ENCODE measurements at regions not wholly inside any gene's neighbourhood (a gene's known extent, or its start where the extent isn't known, plus 50 kb on each side); places are given as distances from the start of the nearest gene placed in this dataset.
"Not testable (repeated sequence)": the region's sequence is repeated elsewhere in the genome, so short reads cannot be mapped to it uniquely, and the experiment has no call there.

DNA sequence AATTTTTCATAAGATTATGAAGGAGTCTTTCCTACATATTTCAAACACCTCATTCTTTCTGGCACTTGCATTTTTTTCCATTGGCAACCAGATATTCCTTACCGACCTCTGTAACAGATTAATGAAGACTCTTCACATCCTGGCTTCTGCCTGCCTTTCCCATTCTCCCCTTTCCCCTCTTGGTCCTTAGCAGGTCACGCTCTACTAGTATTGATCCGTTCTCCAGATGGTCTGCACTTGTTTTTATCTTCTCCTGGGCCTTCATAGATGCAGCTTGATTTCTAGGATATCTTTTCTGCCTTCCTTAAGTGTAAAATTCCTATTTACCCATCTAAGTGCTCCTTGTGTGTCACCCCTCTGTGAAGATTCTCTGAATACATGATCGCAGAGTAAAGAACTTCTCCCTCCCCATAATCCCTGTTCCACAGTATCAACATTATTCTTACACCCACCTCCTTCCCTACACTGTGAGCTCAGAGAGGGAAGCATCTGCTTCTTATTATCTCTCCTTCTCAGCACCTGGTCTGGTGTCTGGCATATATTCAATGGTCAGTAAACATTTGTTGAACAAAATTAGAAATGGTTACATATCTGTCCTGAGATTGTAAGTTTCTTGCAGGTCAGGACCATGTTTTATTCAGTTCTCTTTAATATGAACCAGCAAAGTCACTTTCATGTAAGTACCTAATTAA is 654.2 kb downstream of the REEP3 start:
- DNase-seq (no peak), ATAC-seq (no peak)
- Mint-ChIP-seq H3K9me3 (no peaks in the 10 kb centered on the region), H3K4me1 (ENCODE audit: low read depth) (no peaks in the 10 kb centered on the region), H3K36me3 (ENCODE audit: insufficient read depth) (no peaks in the 10 kb centered on the region), H3K4me3 (no peak overlapping the region), H3K27me3 (ENCODE audit: low read depth) (no peaks in the 10 kb centered on the region)

DNA sequence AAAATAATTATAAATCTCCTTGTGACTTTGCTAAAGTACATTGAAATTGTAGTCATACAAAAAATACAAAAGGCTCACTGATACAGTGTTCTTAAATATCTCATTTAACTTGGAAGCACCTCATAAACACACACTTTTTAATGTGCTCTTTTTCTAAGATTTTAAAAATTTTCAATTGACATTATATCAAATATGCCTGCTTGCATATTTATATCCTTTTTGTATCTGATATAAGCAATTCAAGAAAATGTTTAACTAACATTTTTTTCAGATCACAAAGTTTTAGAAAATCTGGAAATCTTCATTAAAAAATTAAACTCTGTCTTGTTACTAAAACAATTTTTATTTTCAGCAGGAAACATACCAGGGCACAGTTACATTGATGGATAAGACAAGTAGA is 661.5 kb downstream of the REEP3 start:
- no peaks in the 10 kb centered on the region for H3K27me3 Mint-ChIP-seq (ENCODE audit: low read depth)
- no peak overlapping the region for H3K4me3 Mint-ChIP-seq
- H3K4me1 Mint-ChIP-seq (ENCODE audit: low read depth): no peaks in the 10 kb centered on the region
- DNase-seq: no peak
- ATAC-seq: no peak
- H3K9me3 Mint-ChIP-seq: no peaks in the 10 kb centered on the region
- H3K36me3 Mint-ChIP-seq (ENCODE audit: insufficient read depth): no peaks in the 10 kb centered on the region

DNA sequence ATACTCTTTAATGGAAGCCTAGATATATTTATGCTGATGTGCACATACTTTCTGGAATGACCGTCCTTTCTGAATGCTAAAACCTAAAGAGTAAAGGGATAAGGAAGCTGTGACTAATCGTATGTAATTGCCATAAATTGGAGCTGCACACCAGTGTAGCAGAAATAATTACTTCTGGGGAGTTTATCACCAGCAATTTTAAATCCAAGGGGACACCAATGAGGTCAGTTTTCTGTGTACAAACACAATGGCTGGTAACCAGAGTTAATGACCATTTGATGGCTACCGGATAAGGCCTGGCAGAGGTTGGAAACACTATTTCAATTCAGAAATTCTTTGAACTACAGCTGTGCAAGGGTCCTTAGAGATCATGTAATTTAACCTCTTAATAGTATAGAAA is 670.1 kb downstream of the REEP3 start:
- ATAC-seq (no peak), DNase-seq (no peak)
- no peaks in the 10 kb centered on the region for H3K27me3 Mint-ChIP-seq (ENCODE audit: low read depth)
- H3K36me3 Mint-ChIP-seq (ENCODE audit: insufficient read depth): no peaks in the 10 kb centered on the region
- H3K4me1 Mint-ChIP-seq (ENCODE audit: low read depth): no peaks in the 10 kb centered on the region
- H3K4me3 Mint-ChIP-seq: no peak overlapping the region
- H3K9me3 Mint-ChIP-seq: no peaks in the 10 kb centered on the region

DNA sequence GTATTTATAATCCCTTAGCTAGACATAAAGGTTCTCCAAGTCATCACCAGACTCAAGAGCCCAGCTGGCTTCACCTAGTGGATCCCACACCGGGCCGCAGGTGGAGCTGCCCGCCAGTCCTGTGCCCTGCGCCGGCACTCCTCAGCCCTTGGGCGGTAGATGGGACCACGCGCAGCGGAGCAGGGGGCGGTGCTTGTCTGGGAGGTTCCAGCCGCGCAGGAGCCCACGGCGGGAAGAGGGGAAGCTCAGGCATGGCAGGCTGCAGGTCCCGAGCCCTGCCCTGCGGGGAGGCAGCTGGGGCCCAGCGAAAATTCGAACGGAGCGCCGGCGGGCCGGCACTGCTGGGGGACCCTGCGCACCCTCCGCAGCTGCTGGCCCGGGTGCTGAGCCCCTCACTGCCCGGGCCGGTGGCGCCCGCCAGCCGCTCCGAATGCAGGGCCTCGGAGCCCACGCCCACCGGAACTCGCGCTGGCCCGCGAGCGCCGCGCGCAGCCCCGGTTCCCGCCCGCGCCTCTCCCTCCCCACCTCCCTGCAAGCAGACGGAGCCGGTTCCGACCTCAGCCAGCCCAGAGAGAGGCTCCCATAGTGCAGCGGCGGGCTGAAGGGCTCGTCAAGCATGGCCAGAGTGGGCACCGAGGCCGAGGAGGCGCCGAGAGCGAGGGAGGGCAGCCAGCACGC is 675.6 kb downstream of the REEP3 start:
- DNase-seq: no peak

DNA sequence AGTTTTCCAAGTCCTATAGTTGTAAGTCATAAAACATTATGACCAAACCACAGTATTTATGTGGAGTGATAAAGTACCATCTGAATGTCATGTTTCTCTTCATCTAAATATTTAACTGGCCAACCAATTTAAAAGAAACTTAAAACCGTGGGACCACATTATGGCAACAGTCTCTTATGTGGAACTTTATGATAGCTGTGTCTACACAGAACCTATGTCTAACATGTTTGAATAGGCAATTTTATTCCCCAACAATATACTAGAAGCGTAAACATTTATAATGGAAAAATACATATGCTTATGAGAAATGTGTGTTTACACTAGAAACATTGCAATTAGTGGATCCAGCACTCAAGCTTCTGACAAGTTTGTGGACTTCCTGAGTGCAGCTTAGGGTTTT is 680.7 kb downstream of the REEP3 start:
- Mint-ChIP-seq H3K4me1 (ENCODE audit: low read depth) (no peaks in the 10 kb centered on the region), H3K4me3 (no peak overlapping the region), H3K27me3 (ENCODE audit: low read depth) (no peaks in the 10 kb centered on the region), H3K9me3 (peaks cover 10% of the 10 kb centered on the region), H3K36me3 (ENCODE audit: insufficient read depth) (no peaks in the 10 kb centered on the region)
- ATAC-seq (no peak), DNase-seq (no peak)

More for the DNA sequence above, 675.6 kb downstream of the REEP3 start:
- H3K27me3 Mint-ChIP-seq (ENCODE audit: low read depth): no peaks in the 10 kb centered on the region
- ATAC-seq: no peak
- no peak overlapping the region for H3K4me3 Mint-ChIP-seq
- no peaks in the 10 kb centered on the region for H3K9me3 Mint-ChIP-seq
- H3K36me3 Mint-ChIP-seq (ENCODE audit: insufficient read depth): no peaks in the 10 kb centered on the region
- no peaks in the 10 kb centered on the region for H3K4me1 Mint-ChIP-seq (ENCODE audit: low read depth)

DNA sequence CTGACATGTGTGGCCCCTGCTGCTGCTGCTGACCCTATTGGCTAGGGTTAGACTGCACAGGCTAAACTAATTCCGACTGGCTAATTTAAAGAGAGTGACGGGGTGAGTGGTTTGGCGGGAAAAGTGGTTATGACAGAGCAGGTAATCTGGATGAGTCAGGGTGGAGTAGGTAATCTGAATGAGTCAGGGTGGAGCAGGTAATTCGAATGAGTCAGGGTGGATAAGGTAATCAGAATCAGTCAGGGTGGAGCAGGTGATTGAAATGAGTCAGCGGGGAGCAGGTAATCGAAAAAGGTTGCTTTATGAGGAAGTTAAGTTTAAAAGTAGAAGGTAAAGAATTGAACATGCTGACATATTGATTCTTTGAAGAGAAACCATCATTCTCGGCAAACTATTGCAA is 683.3 kb downstream of the REEP3 start:
- H3K4me1 Mint-ChIP-seq (ENCODE audit: low read depth): not testable (repeated sequence)

DNA sequence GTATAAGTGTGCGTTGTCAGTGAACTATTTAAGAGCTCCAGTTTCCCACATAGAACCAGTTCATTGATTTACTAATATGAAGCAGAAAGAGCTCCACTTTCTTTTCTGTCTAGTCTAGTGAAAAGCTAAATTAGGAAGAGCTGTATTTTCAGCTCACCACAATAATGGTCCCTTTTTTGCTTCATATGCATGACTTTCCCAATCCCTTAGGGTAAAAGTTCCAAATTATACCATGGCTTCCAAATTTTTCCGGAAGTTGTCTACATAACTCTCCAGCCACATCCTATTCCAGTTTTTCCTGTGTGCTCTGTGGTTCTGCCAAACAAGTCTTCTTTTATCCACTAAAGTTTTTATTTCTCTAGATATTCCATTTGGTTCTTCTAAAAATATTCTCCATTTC is 685.2 kb downstream of the REEP3 start:
- peaks cover 15% of the 10 kb centered on the region for H3K9me3 Mint-ChIP-seq

More for the DNA sequence above, 683.3 kb downstream of the REEP3 start:
- not testable (repeated sequence) for H3K9me3 Mint-ChIP-seq; H3K4me3 Mint-ChIP-seq; H3K36me3 Mint-ChIP-seq (ENCODE audit: insufficient read depth); H3K27me3 Mint-ChIP-seq (ENCODE audit: low read depth); ATAC-seq; DNase-seq

DNA sequence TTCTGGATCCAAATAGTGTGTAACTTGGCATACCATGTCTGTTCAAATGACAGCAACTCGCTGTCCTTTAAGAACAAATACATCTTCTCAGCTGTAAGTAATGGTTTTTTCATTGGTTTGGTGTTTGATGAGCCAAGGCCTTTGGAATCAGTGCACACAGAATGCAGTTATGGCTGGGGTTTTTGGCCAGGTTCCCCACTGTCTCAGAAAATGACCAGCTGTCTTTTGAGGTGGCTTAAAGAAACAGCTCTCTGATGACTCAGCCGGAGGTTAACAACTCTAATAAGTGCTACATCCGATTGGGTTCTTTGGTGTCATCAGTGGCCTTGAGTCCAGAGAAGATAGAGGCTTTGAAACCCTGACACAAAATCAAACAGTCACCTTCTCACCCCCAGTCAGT is 688.4 kb downstream of the REEP3 start:
- no peak overlapping the region for H3K4me3 Mint-ChIP-seq
- no peaks in the 10 kb centered on the region for H3K36me3 Mint-ChIP-seq (ENCODE audit: insufficient read depth)
- DNase-seq: no peak
- no peak for ATAC-seq
- peaks cover 12% of the 10 kb centered on the region for H3K9me3 Mint-ChIP-seq
- no peaks in the 10 kb centered on the region for H3K27me3 Mint-ChIP-seq (ENCODE audit: low read depth)
- H3K4me1 Mint-ChIP-seq (ENCODE audit: low read depth): no peaks in the 10 kb centered on the region

More for the DNA sequence above, 685.2 kb downstream of the REEP3 start:
- no peak overlapping the region for H3K4me3 Mint-ChIP-seq
- ATAC-seq (no peak), DNase-seq (no peak)
- no peaks in the 10 kb centered on the region for H3K4me1 Mint-ChIP-seq (ENCODE audit: low read depth)
- H3K36me3 Mint-ChIP-seq (ENCODE audit: insufficient read depth): no peaks in the 10 kb centered on the region
- H3K27me3 Mint-ChIP-seq (ENCODE audit: low read depth): no peaks in the 10 kb centered on the region

DNA sequence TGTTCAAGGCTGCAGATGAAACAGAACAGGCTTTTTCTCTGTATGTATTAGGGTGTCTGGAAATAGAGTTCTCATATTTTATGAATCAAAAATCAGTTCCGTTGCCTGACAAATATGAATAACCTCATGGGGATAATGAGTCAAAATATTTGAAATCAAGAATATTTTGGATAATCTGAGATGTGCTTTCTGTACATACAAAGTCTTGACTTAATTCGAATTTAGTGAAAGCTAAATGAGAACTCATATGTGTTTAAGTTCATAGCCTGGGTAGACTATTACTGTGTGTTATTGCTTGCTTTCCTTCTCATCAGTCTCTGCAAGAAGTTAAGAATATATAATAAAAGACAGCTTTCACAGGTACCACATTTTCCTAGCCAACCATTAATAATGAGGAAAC is 689.0 kb downstream of the REEP3 start:
- H3K9me3 Mint-ChIP-seq: peaks cover 10% of the 10 kb centered on the region
- no peaks in the 10 kb centered on the region for H3K4me1 Mint-ChIP-seq (ENCODE audit: low read depth)
- no peak for DNase-seq
- no peak overlapping the region for H3K4me3 Mint-ChIP-seq
- no peak for ATAC-seq
- no peaks in the 10 kb centered on the region for H3K36me3 Mint-ChIP-seq (ENCODE audit: insufficient read depth)
- H3K27me3 Mint-ChIP-seq (ENCODE audit: low read depth): no peaks in the 10 kb centered on the region

DNA sequence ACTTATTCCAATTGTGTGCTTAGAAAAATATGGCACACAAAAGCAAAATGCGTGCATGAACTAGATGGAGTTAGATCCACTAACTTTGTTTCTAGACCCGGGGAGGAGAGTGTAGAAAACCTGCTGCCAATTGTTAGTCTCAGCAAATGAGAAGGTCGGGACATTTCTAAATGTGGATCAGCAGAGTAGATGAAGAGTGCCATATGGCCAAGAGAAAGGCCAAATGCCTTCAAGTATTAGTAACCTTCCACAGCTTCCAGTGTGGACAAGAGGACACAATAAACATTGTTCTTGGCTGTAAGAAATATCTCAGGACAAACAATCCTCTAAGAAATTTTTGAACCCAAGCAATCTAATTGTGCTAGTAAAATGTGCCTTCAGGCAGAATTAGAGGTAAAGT is 690.3 kb downstream of the REEP3 start:
- no peak for DNase-seq
- no peaks in the 10 kb centered on the region for H3K4me1 Mint-ChIP-seq (ENCODE audit: low read depth)
- no peak for ATAC-seq
- H3K4me3 Mint-ChIP-seq: no peak overlapping the region
- H3K36me3 Mint-ChIP-seq (ENCODE audit: insufficient read depth): no peaks in the 10 kb centered on the region
- no peaks in the 10 kb centered on the region for H3K27me3 Mint-ChIP-seq (ENCODE audit: low read depth)
- peaks cover 10% of the 10 kb centered on the region for H3K9me3 Mint-ChIP-seq

DNA sequence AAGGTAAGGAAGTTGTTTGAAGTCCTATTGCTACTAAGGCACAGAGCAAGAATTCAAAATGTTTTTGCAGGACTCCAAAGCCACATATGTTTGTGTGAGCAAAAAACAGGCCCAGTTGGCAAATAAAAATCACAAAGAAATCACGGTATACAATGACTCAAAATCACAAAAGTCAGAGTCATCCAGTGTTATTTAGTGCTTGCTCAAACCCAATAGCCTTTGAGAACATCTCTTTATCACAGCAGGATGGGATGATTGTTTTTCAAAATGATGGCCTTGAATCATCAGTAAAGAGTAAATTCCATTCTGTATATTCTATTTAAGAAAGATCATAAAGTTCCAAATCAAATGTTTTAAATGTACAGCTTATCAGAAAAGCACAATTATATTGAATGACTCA is 693.9 kb downstream of the REEP3 start:
- no peaks in the 10 kb centered on the region for H3K36me3 Mint-ChIP-seq (ENCODE audit: insufficient read depth)
- no peaks in the 10 kb centered on the region for H3K4me1 Mint-ChIP-seq (ENCODE audit: low read depth)
- H3K4me3 Mint-ChIP-seq: no peak overlapping the region
- DNase-seq (no peak), ATAC-seq (no peak)
- no peaks in the 10 kb centered on the region for H3K27me3 Mint-ChIP-seq (ENCODE audit: low read depth)
- H3K9me3 Mint-ChIP-seq: peaks cover 5% of the 10 kb centered on the region

DNA sequence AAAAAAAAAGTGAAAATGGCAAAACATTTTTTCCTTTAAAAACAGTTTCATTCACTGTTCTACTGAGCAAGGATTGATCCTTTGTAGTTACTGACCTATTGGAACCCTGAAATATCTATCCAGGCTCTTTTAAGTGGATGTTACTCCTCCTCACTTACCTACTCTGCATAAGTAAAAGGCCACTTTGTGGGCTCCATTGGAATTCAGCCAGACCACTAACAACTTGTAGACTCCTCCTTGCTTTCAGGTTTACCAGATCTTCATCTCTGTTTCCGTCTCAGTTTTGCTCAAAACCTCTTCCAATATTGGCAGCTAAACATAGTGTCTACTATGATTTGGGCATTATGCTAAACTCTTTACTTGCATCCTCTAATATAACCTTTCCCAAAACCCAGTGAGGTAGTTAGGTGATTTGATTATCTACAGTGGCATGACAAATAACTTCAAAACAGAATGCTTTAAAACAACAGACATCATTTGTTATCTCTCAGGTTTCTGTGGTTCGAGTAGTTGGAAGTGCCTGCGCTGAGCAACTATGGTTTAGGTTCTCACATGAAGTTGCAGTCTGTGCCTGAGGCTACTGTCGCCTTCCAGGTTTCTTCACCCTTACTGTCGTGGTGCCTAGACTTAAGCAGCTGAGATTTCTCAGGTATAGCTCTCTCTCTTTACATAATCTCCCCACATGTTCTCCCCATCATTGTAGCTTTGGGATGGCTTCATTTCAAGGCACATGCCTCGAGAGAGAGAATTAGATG is 698.2 kb downstream of the REEP3 start:
- Mint-ChIP-seq H3K36me3 (ENCODE audit: insufficient read depth) (no peaks in the 10 kb centered on the region), H3K9me3 (peaks cover 12% of the 10 kb centered on the region), H3K27me3 (ENCODE audit: low read depth) (no peaks in the 10 kb centered on the region), H3K4me3 (no peak overlapping the region), H3K4me1 (ENCODE audit: low read depth) (no peaks in the 10 kb centered on the region)
- no peak for DNase-seq
- ATAC-seq: no peak

DNA sequence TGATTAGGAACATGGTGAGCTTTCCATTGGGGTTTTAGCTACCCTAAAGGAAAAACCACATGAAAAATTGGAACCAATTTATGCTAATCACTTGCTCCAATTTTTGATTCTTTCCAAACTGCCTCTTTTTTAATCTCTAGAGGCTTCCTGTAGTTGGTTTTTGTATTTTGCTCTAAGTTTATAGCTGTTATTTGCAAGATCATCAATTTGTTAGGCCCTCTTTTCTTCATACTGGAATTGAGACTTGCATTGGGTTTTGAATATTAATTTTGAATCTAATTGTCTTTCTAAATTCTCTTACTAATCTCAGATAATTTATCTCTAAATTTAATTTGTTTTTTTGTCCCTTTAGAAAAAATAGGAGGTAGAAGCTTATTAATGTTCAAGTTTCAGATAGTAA is 713.3 kb downstream of the REEP3 start:
- DNase-seq: no peak
- Mint-ChIP-seq H3K36me3 (ENCODE audit: insufficient read depth) (no peaks in the 10 kb centered on the region), H3K27me3 (ENCODE audit: low read depth) (no peaks in the 10 kb centered on the region), H3K9me3 (peaks cover 3% of the 10 kb centered on the region), H3K4me1 (ENCODE audit: low read depth) (no peaks in the 10 kb centered on the region), H3K4me3 (no peak overlapping the region)
- no peak for ATAC-seq

DNA sequence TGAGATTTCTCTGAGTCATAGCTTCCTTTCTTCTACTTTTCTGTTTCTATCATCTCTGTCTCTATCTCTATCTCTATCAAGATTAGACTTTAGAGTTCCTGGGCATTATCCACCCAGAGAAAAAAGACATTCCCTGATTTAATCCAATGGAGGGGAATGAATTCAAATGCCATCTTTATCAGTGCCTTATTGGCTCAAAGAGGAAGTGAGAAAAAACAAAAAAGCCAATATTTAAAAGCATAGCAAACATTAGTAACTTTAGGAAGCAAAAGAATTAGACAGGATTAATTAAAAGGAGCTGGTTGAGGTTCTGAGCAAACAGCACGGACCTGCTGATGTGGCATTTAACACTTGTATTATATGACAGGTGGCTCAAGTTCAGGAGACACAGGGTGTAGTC is 736.5 kb downstream of the REEP3 start:
- Mint-ChIP-seq H3K4me3 (no peak overlapping the region), H3K9me3 (no peaks in the 10 kb centered on the region), H3K36me3 (ENCODE audit: insufficient read depth) (no peaks in the 10 kb centered on the region), H3K4me1 (ENCODE audit: low read depth) (no peaks in the 10 kb centered on the region), H3K27me3 (ENCODE audit: low read depth) (no peaks in the 10 kb centered on the region)
- ATAC-seq (no peak), DNase-seq (no peak)

DNA sequence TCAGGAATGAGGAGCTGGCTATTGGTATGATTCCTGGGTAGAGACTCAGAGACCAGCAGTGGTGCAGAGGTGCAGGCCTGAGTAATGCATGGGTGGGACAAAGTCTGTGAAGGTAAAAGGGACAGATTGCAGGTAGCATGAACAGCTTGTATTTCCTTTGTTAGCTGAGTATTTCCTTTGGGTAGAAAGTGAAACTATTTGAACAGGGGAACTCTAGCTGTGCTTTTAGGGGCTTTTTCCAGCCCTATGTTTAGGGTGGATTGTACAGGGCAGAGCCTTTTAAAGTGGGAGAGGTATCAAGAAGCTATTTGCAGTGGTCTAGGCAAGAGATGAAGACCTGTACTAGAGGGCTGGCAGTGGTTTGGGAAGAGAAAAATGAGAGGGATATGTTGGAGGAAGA is 739.9 kb downstream of the REEP3 start:
- DNase-seq: no peak
- Mint-ChIP-seq H3K4me1 (ENCODE audit: low read depth) (no peaks in the 10 kb centered on the region), H3K27me3 (ENCODE audit: low read depth) (no peaks in the 10 kb centered on the region), H3K36me3 (ENCODE audit: insufficient read depth) (no peaks in the 10 kb centered on the region), H3K9me3 (peaks cover 5% of the 10 kb centered on the region), H3K4me3 (no peak overlapping the region)
- no peak for ATAC-seq

All from activated T-cell treated with anti-CD3 and anti-CD28 coated beads, Interleukin-2, amount 50 U/mL, for 4 hours (primary cell).